ENCODE measurements at regions not wholly inside any gene's neighbourhood (a gene's known extent, or its start where the extent isn't known, plus 50 kb on each side); places are given as distances from the start of the nearest gene placed in this dataset.

GRCh38 chr9:106797299-106797698, 65.7 kb upstream of the ZNF462 start:
- TF ChIP-seq SNAI2 (CRISPR knock-in tag; IDR thresholded peaks at IDR 0.05), result no peak
- TF ChIP-seq RARB (CRISPR knock-in tag; IDR thresholded peaks at IDR 0.05), result no peak
- no peak for TF ChIP-seq ISL1 (CRISPR knock-in tag; IDR thresholded peaks at IDR 0.05)
- TF ChIP-seq BACH2 (CRISPR knock-in tag; IDR thresholded peaks at IDR 0.05; ENCODE audit: borderline replicate concordance), result no peak
- no peak for TF ChIP-seq TSHZ2 (CRISPR knock-in tag; IDR thresholded peaks at IDR 0.05)
- TF ChIP-seq OSR1 (CRISPR knock-in tag; IDR thresholded peaks at IDR 0.05), result no peak
- TF ChIP-seq POU6F1 (CRISPR knock-in tag; IDR thresholded peaks at IDR 0.05; ENCODE audit: borderline replicate concordance, low read depth), result no peak
- no peak for TF ChIP-seq TCF4 (CRISPR knock-in tag; IDR thresholded peaks at IDR 0.05; ENCODE audit: borderline replicate concordance)
- no peak for TF ChIP-seq ZC3H10 (CRISPR knock-in tag; IDR thresholded peaks at IDR 0.05)
- no peak for TF ChIP-seq GLIS3 (CRISPR knock-in tag; IDR thresholded peaks at IDR 0.05)
- no peak for TF ChIP-seq ZFP3 (CRISPR knock-in tag; IDR thresholded peaks at IDR 0.05)
- no peak for ATAC-seq

- ATAC-seq, result no peak
- no peak for TF ChIP-seq OSR1 (CRISPR knock-in tag; IDR thresholded peaks at IDR 0.05)
- TF ChIP-seq ZC3H10 (CRISPR knock-in tag; IDR thresholded peaks at IDR 0.05), result no peak
- no peak for TF ChIP-seq ESRRG (CRISPR knock-in tag; IDR thresholded peaks at IDR 0.05)
- no peak for TF ChIP-seq ZNF8 (CRISPR knock-in tag; IDR thresholded peaks at IDR 0.05)
- TF ChIP-seq GLIS3 (CRISPR knock-in tag; IDR thresholded peaks at IDR 0.05), result no peak
- no peak for TF ChIP-seq CREB5 (CRISPR knock-in tag; IDR thresholded peaks at IDR 0.05; ENCODE audit: low read depth)
- no peak for TF ChIP-seq BACH2 (CRISPR knock-in tag; IDR thresholded peaks at IDR 0.05; ENCODE audit: borderline replicate concordance)
- no peak for TF ChIP-seq TOX (CRISPR knock-in tag; IDR thresholded peaks at IDR 0.05; ENCODE audit: borderline replicate concordance)
- TF ChIP-seq TSHZ2 (CRISPR knock-in tag; IDR thresholded peaks at IDR 0.05), result no peak
- TF ChIP-seq ZNF565 (CRISPR knock-in tag; conservative IDR thresholded peaks at IDR 0.05; ENCODE audit: low read depth), result no peak
- no peak for TF ChIP-seq ARNTL (CRISPR knock-in tag; IDR thresholded peaks at IDR 0.05; ENCODE audit: borderline replicate concordance, low read depth)
- TF ChIP-seq ISL1 (CRISPR knock-in tag; IDR thresholded peaks at IDR 0.05), result no peak
- no peak for TF ChIP-seq RARB (CRISPR knock-in tag; IDR thresholded peaks at IDR 0.05)
- no peak for TF ChIP-seq SNAI2 (CRISPR knock-in tag; IDR thresholded peaks at IDR 0.05)
- no peak for TF ChIP-seq PATZ1 (CRISPR knock-in tag; IDR thresholded peaks at IDR 0.05; ENCODE audit: borderline replicate concordance)
- no peak for TF ChIP-seq PPARA (CRISPR knock-in tag; IDR thresholded peaks at IDR 0.05; ENCODE audit: borderline replicate concordance)
- no peak for TF ChIP-seq ZFP30 (CRISPR knock-in tag; IDR thresholded peaks at IDR 0.05)
- TF ChIP-seq POU6F1 (CRISPR knock-in tag; IDR thresholded peaks at IDR 0.05; ENCODE audit: borderline replicate concordance, low read depth), result no peak
These were observed 64.8 kb upstream of the ZNF462 start for GRCh38 chr9:106798016-106798799.
